Vagina (tissue), 2 donors: ENCODE measurements at regions not wholly inside any gene's neighbourhood (a gene's known extent, or its start where the extent isn't known, plus 50 kb on each side); places are given as distances from the start of the nearest gene placed in this dataset.
"Not testable (repeated sequence)": the region's sequence is repeated elsewhere in the genome, so short reads cannot be mapped to it uniquely, and the experiment has no call there.

Experiments used
- DNase-seq, 2 donors: peaks; one replicate each; pipeline ENCODE4 v3.0.0-alpha.2; 2017; ENCODE audit errors: extremely low spot score in 2 of 2
- H3K27ac ChIP-seq: fragments of 200-600 bp; sonication (generic); one replicate; pipeline ENCODE4 v1.5.1; 2019
- H3K27me3 ChIP-seq: fragments of 200-600 bp; sonication (generic); one replicate; pipeline ENCODE4 v1.5.1; 2019
- H3K36me3 ChIP-seq, 2 donors: fragments of 200-600 bp; sonication (generic); one replicate each; pipeline ENCODE4 v1.5.1; 2017 to 2019
- H3K4me1 ChIP-seq: fragments of 200-600 bp; sonication (generic); one replicate; pipeline ENCODE4 v1.5.1; 2019
- H3K4me3 ChIP-seq, 2 donors: fragments of 200-600 bp; sonication (generic); 1 replicate in 1 of 2; 2 replicates in 1 of 2; pipeline ENCODE4 v1.5.1; 2016 to 2019
- H3K9me3 ChIP-seq: fragments of 200-600 bp; sonication (generic); one replicate; pipeline ENCODE4 v1.5.1; 2019
- CTCF ChIP-seq, 3 experiments: fragments of 450-650 bp in 2 of 3; fragments of 200-600 bp in 1 of 3; sonication (generic) in 1 of 3; IDR thresholded peaks; one replicate each; pipeline ENCODE4 v1.5.1; 2017 to 2019; ENCODE audit warnings: antibody characterized with exemption in 3 of 3, mild to moderate bottlenecking in 2 of 3, moderate library complexity in 2 of 3
- POLR2A ChIP-seq, 2 donors: fragments of 450-650 bp; IDR thresholded peaks; one replicate each; pipeline ENCODE4 v1.6.1; 2017; ENCODE audit warnings: antibody characterized with exemption in 2 of 2, mild to moderate bottlenecking in 2 of 2, moderate library complexity in 2 of 2
- POLR2AphosphoS5 ChIP-seq, 2 donors: sonication (generic); formaldehyde crosslinking; IDR thresholded peaks; one replicate each; pipeline ENCODE4 v1.9.0; 2017; ENCODE audit warnings: antibody characterized with exemption in 2 of 2, mild to moderate bottlenecking in 2 of 2, low read depth in 1 of 2; ENCODE audit not compliant: insufficient read depth in 1 of 2
- intact Hi-C: fragments of 100-400 bp; cut with DNase I; formaldehyde crosslinking; loops from one replicate; pipeline ENCODE4 v1.15.1; 2023

- intact Hi-C loops = no loop called here
- no peaks in the 10 kb centered on the region for H3K4me1 ChIP-seq
- H3K9me3 ChIP-seq = no peaks in the 10 kb centered on the region
- H3K4me3 ChIP-seq = no peak overlapping the region
- no peaks in the 10 kb centered on the region for H3K36me3 ChIP-seq
- no peak overlapping the region for H3K27ac ChIP-seq
- DNase-seq = no peak
- TF ChIP-seq POLR2AphosphoS5 (IDR thresholded peaks at IDR 0.05; ENCODE audit: insufficient read depth in 1 of 2, low read depth in 1 of 2) (no peak), CTCF (IDR thresholded peaks at IDR 0.05) (no peak), POLR2A (IDR thresholded peaks at IDR 0.05) (no peak)
- H3K27me3 ChIP-seq = no peaks in the 10 kb centered on the region
These were observed 620.6 kb upstream of the CCNG1 start for GRCh38 chr5:162816816-162817215.

- Histone ChIP-seq H3K4me3 (no peak overlapping the region), H3K9me3 (no peaks in the 10 kb centered on the region), H3K4me1 (no peaks in the 10 kb centered on the region), H3K27me3 (no peaks in the 10 kb centered on the region), H3K36me3 (no peaks in the 10 kb centered on the region), H3K27ac (no peak overlapping the region)
- TF ChIP-seq POLR2A (IDR thresholded peaks at IDR 0.05) (no peak), POLR2AphosphoS5 (IDR thresholded peaks at IDR 0.05; ENCODE audit: insufficient read depth in 1 of 2, low read depth in 1 of 2) (no peak), CTCF (IDR thresholded peaks at IDR 0.05) (no peak)
- DNase-seq = no peak
- intact Hi-C loops = no loop called here
These were observed 620.0 kb upstream of the CCNG1 start for GRCh38 chr5:162817364-162817763.

- H3K9me3 ChIP-seq, H3K4me1 ChIP-seq, H3K4me3 ChIP-seq, H3K27ac ChIP-seq, intact Hi-C loops, H3K27me3 ChIP-seq, H3K36me3 ChIP-seq, DNase-seq: not testable (repeated sequence)
These were observed 615.7 kb upstream of the CCNG1 start for GRCh38 chr5:162821664-162822063.

DNA sequence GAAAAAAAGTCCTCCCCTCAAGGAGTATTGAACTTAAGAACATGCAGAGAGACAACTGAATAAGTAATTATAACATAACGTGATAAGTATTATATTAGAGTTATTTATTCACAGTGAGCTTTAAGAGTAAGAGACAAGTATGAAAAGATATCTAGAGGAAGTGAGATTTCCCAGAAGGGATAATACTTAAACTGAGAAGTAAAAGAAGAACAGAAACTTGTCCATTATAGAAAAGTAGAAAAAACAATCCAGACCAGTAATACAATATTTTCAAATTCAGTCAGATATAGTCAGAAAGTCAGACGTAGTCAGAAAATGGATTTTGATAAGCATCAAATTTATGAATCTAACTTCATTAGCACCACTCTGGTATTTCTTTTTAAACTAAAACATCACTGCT, 613.0 kb upstream of the CCNG1 start:
- Histone ChIP-seq H3K4me3 (no peak overlapping the region), H3K4me1 (no peaks in the 10 kb centered on the region), H3K36me3 (no peaks in the 10 kb centered on the region), H3K27ac (no peak overlapping the region), H3K27me3 (no peaks in the 10 kb centered on the region), H3K9me3 (no peaks in the 10 kb centered on the region)
- intact Hi-C loops = no loop called here
- DNase-seq = no peak
- TF ChIP-seq POLR2AphosphoS5 (IDR thresholded peaks at IDR 0.05; ENCODE audit: insufficient read depth in 1 of 2, low read depth in 1 of 2) = no peak
- no peak for TF ChIP-seq POLR2A (IDR thresholded peaks at IDR 0.05)

DNA sequence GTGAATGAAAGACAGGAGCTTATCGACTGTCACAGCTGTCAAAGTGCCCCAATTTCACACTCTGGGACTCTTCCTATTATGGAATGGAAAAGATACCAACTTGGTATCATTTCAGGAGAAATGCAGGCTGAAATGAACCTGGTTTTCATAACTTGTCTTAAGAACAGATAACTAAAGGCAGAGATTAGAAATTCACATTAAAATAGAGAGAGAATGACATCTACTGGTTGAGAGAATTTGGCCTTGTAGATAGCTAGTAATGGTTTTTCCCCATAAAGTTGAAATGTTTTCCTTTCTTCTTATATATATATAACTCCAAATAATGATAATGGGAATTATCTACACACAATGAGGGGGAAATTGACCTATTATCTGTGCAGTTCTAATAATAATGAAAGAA, 600.2 kb upstream of the CCNG1 start:
- Histone ChIP-seq H3K27ac (no peak overlapping the region), H3K27me3 (no peaks in the 10 kb centered on the region), H3K4me3 (no peak overlapping the region), H3K36me3 (no peaks in the 10 kb centered on the region), H3K4me1 (no peaks in the 10 kb centered on the region), H3K9me3 (no peaks in the 10 kb centered on the region)
- intact Hi-C loops = no loop called here
- TF ChIP-seq POLR2A (IDR thresholded peaks at IDR 0.05) = no peak
- TF ChIP-seq CTCF (IDR thresholded peaks at IDR 0.05) = no peak
- TF ChIP-seq POLR2AphosphoS5 (IDR thresholded peaks at IDR 0.05; ENCODE audit: insufficient read depth in 1 of 2, low read depth in 1 of 2) = no peak
- no peak for DNase-seq

- TF ChIP-seq POLR2A (IDR thresholded peaks at IDR 0.05) = no peak
- no peak for TF ChIP-seq POLR2AphosphoS5 (IDR thresholded peaks at IDR 0.05; ENCODE audit: insufficient read depth in 1 of 2, low read depth in 1 of 2)
- no peak for TF ChIP-seq CTCF (IDR thresholded peaks at IDR 0.05)
- H3K27ac ChIP-seq = no peak overlapping the region
- H3K4me3 ChIP-seq = no peak overlapping the region
- intact Hi-C loops = no loop called here
- no peak for DNase-seq
- no peaks in the 10 kb centered on the region for H3K27me3 ChIP-seq
- no peaks in the 10 kb centered on the region for H3K4me1 ChIP-seq
- H3K36me3 ChIP-seq = no peaks in the 10 kb centered on the region
- H3K9me3 ChIP-seq = no peaks in the 10 kb centered on the region
These were observed 594.7 kb upstream of the CCNG1 start for GRCh38 chr5:162842727-162843126.
